ENCODE measurements at regions not wholly inside any gene's neighbourhood (a gene's known extent, or its start where the extent isn't known, plus 50 kb on each side); places are given as distances from the start of the nearest gene placed in this dataset.

- Histone ChIP-seq H3K4me1 (ENCODE audit: insufficient read depth, low read length) (no peaks in the 10 kb centered on the region), H3K36me3 (ENCODE audit: insufficient read depth, low read length) (no peaks in the 10 kb centered on the region), H3K9me3 (ENCODE audit: control insufficient read depth in 1 of 2, insufficient read depth in 1 of 2, low read length in 2 of 2) (no peaks in the 10 kb centered on the region), H3K27me3 (ENCODE audit: control insufficient read depth in 1 of 2, insufficient read depth in 2 of 2, low read length in 2 of 2) (no peaks in the 10 kb centered on the region), H3K27ac (ENCODE audit: low read depth in 1 of 2, low read length in 2 of 2) (no peak overlapping the region), H3K4me3 (ENCODE audit: low read length) (no peak overlapping the region)
- Mint-ChIP-seq H3K27ac (no peak overlapping the region), H3K9me3 (no peaks in the 10 kb centered on the region), H3K4me1 (ENCODE audit: low read depth) (no peaks in the 10 kb centered on the region), H3K4me3 (no peak overlapping the region), H3K36me3 (ENCODE audit: low read depth) (no peaks in the 10 kb centered on the region), H3K27me3 (no peaks in the 10 kb centered on the region)
- intact Hi-C loops (cut with DNase I, micrococcal nuclease): no loop called here
- TF ChIP-seq CTCF (IDR thresholded peaks at IDR 0.05): no peak
- ChIA-PET CTCF (no interaction called here), POLR2A (no interaction called here)
- DNase-seq (no peak), ATAC-seq (ENCODE audit: poor library complexity) (no peak)
These were observed 114.9 kb upstream of the SYT4 start for GRCh38 chr18:43392168-43392567.

GRCh38 chr18:43393174-43393573, 115.9 kb upstream of the SYT4 start:
- no peak for TF ChIP-seq CTCF (IDR thresholded peaks at IDR 0.05)
- H3K4me3 ChIP-seq (ENCODE audit: low read length): no peak overlapping the region
- ChIA-PET POLR2A (interaction anchor here (0.6 kb wide), 1 partner anchor 11 kb away, joined by 3 read pairs; no protein-coding TSS in a partner anchor), CTCF (no interaction called here)
- DNase-seq (no peak), ATAC-seq (ENCODE audit: poor library complexity) (no peak)
- Mint-ChIP-seq H3K9me3 (no peaks in the 10 kb centered on the region), H3K27ac (no peak overlapping the region), H3K36me3 (ENCODE audit: low read depth) (no peaks in the 10 kb centered on the region), H3K4me3 (no peak overlapping the region), H3K27me3 (no peaks in the 10 kb centered on the region), H3K4me1 (ENCODE audit: low read depth) (no peaks in the 10 kb centered on the region)
- H3K27me3 ChIP-seq (ENCODE audit: control insufficient read depth in 1 of 2, insufficient read depth in 2 of 2, low read length in 2 of 2): no peaks in the 10 kb centered on the region
- no peak overlapping the region for H3K27ac ChIP-seq (ENCODE audit: low read depth in 1 of 2, low read length in 2 of 2)
- H3K36me3 ChIP-seq (ENCODE audit: insufficient read depth, low read length): no peaks in the 10 kb centered on the region
- no peaks in the 10 kb centered on the region for H3K4me1 ChIP-seq (ENCODE audit: insufficient read depth, low read length)
- no peaks in the 10 kb centered on the region for H3K9me3 ChIP-seq (ENCODE audit: control insufficient read depth in 1 of 2, insufficient read depth in 1 of 2, low read length in 2 of 2)
- intact Hi-C loops (cut with DNase I, micrococcal nuclease): no loop called here

GRCh38 chr18:43396266-43396665, 119.0 kb upstream of the SYT4 start:
- H3K4me3 ChIP-seq (ENCODE audit: low read length): no peak overlapping the region
- Mint-ChIP-seq H3K36me3 (ENCODE audit: low read depth) (no peaks in the 10 kb centered on the region), H3K27me3 (no peaks in the 10 kb centered on the region), H3K4me3 (no peak overlapping the region), H3K4me1 (ENCODE audit: low read depth) (no peaks in the 10 kb centered on the region), H3K27ac (no peak overlapping the region), H3K9me3 (no peaks in the 10 kb centered on the region)
- ChIA-PET CTCF (no interaction called here), POLR2A (no interaction called here)
- no peaks in the 10 kb centered on the region for H3K9me3 ChIP-seq (ENCODE audit: control insufficient read depth in 1 of 2, insufficient read depth in 1 of 2, low read length in 2 of 2)
- H3K27ac ChIP-seq (ENCODE audit: low read depth in 1 of 2, low read length in 2 of 2): no peak overlapping the region
- H3K27me3 ChIP-seq (ENCODE audit: control insufficient read depth in 1 of 2, insufficient read depth in 2 of 2, low read length in 2 of 2): no peaks in the 10 kb centered on the region
- DNase-seq (no peak), ATAC-seq (ENCODE audit: poor library complexity) (no peak)
- no peaks in the 10 kb centered on the region for H3K36me3 ChIP-seq (ENCODE audit: insufficient read depth, low read length)
- intact Hi-C loops (cut with DNase I, micrococcal nuclease): no loop called here
- H3K4me1 ChIP-seq (ENCODE audit: insufficient read depth, low read length): no peaks in the 10 kb centered on the region
- no peak for TF ChIP-seq CTCF (IDR thresholded peaks at IDR 0.05)
